ENCODE measurements at regions not wholly inside any gene's neighbourhood (a gene's known extent, or its start where the extent isn't known, plus 50 kb on each side); places are given as distances from the start of the nearest gene placed in this dataset.
"Not testable (repeated sequence)": the region's sequence is repeated elsewhere in the genome, so short reads cannot be mapped to it uniquely, and the experiment has no call there.

GRCh38 chr12:46547421-46548354 lies 175.1 kb upstream of the SLC38A2 start:
- Histone ChIP-seq H3K27me3 (replicated peaks) (no peaks in the 10 kb centered on the region), H3K4me3 (ENCODE audit: low read depth, low read length) (no peak overlapping the region), H3K36me3 (replicated peaks) (no peaks in the 10 kb centered on the region), H3K27ac (no peak overlapping the region)
- TF ChIP-seq, protein P1, sequence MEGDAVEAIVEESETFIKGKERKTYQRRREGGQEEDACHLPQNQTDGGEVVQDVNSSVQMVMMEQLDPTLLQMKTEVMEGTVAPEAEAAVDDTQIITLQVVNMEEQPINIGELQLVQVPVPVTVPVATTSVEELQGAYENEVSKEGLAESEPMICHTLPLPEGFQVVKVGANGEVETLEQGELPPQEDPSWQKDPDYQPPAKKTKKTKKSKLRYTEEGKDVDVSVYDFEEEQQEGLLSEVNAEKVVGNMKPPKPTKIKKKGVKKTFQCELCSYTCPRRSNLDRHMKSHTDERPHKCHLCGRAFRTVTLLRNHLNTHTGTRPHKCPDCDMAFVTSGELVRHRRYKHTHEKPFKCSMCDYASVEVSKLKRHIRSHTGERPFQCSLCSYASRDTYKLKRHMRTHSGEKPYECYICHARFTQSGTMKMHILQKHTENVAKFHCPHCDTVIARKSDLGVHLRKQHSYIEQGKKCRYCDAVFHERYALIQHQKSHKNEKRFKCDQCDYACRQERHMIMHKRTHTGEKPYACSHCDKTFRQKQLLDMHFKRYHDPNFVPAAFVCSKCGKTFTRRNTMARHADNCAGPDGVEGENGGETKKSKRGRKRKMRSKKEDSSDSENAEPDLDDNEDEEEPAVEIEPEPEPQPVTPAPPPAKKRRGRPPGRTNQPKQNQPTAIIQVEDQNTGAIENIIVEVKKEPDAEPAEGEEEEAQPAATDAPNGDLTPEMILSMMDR (IDR thresholded peaks at IDR 0.05; ENCODE audit: low read depth, low read length, missing control alignments), result no peak
- in situ Hi-C loops (cut with HindIII; ENCODE audit: low pct_ligation_motif_present, low sequenced_read_pairs), result no loop called here
- no peak for DNase-seq

- H3K27ac ChIP-seq, result no peak overlapping the region
- in situ Hi-C loops (cut with HindIII; ENCODE audit: low pct_ligation_motif_present, low sequenced_read_pairs), result no loop called here
- no peaks in the 10 kb centered on the region for H3K27me3 ChIP-seq (replicated peaks)
These were observed 174.2 kb upstream of the SLC38A2 start for GRCh38 chr12:46546634-46547273.

GRCh38 chr12:46543378-46543795 lies 170.8 kb upstream of the SLC38A2 start:
- H3K4me3 ChIP-seq (ENCODE audit: low read depth, low read length); H3K27ac ChIP-seq; H3K27me3 ChIP-seq (replicated peaks); in situ Hi-C loops (cut with HindIII; ENCODE audit: low pct_ligation_motif_present, low sequenced_read_pairs); H3K36me3 ChIP-seq (replicated peaks); DNase-seq: not testable (repeated sequence)

More at GRCh38 chr12:46546634-46547273, 174.2 kb upstream of the SLC38A2 start:
- H3K4me3 ChIP-seq (ENCODE audit: low read depth, low read length), result no peak overlapping the region
- TF ChIP-seq, protein P1 (IDR thresholded peaks at IDR 0.05; ENCODE audit: low read depth, low read length, missing control alignments), result no peak
- no peak for DNase-seq
- no peaks in the 10 kb centered on the region for H3K36me3 ChIP-seq (replicated peaks)

- TF ChIP-seq, protein P1 (IDR thresholded peaks at IDR 0.05; ENCODE audit: low read depth, low read length, missing control alignments), result no peak
- H3K4me3 ChIP-seq (ENCODE audit: low read depth, low read length), result no peak overlapping the region
These were observed 166.4 kb upstream of the SLC38A2 start for GRCh38 chr12:46538976-46539375.

GRCh38 chr12:46537387-46537955 lies 164.9 kb upstream of the SLC38A2 start:
- H3K27ac ChIP-seq, result no peak overlapping the region
- H3K36me3 ChIP-seq (replicated peaks), result no peaks in the 10 kb centered on the region
- in situ Hi-C loops (cut with HindIII; ENCODE audit: low pct_ligation_motif_present, low sequenced_read_pairs), result no loop called here
- no peak overlapping the region for H3K4me3 ChIP-seq (ENCODE audit: low read depth, low read length)
- no peak for DNase-seq
- TF ChIP-seq, protein P1 (IDR thresholded peaks at IDR 0.05; ENCODE audit: low read depth, low read length, missing control alignments), result no peak
- H3K27me3 ChIP-seq (replicated peaks), result no peaks in the 10 kb centered on the region

More at GRCh38 chr12:46538976-46539375, 166.4 kb upstream of the SLC38A2 start:
- Histone ChIP-seq H3K27ac (no peak overlapping the region), H3K36me3 (replicated peaks) (no peaks in the 10 kb centered on the region), H3K27me3 (replicated peaks) (no peaks in the 10 kb centered on the region)
- in situ Hi-C loops (cut with HindIII; ENCODE audit: low pct_ligation_motif_present, low sequenced_read_pairs), result no loop called here
- no peak for DNase-seq

- in situ Hi-C loops (cut with HindIII; ENCODE audit: low pct_ligation_motif_present, low sequenced_read_pairs); H3K27me3 ChIP-seq (replicated peaks); DNase-seq; H3K36me3 ChIP-seq (replicated peaks); H3K27ac ChIP-seq; H3K4me3 ChIP-seq (ENCODE audit: low read depth, low read length): not testable (repeated sequence)
These were observed 163.7 kb upstream of the SLC38A2 start for GRCh38 chr12:46536316-46536715.

All from brain microvascular endothelial cell (primary cell).